Activated CD4-positive, CD25-positive, alpha-beta regulatory T cell treated with anti-CD3 and anti-CD28 coated beads, Interleukin-2, amount 50 U/mL, for 24 hours (primary cell): ENCODE measurements at regions not wholly inside any gene's neighbourhood (a gene's known extent, or its start where the extent isn't known, plus 50 kb on each side); places are given as distances from the start of the nearest gene placed in this dataset.
"Not testable (repeated sequence)": the region's sequence is repeated elsewhere in the genome, so short reads cannot be mapped to it uniquely, and the experiment has no call there.

Source experiments
- ATAC-seq, 2 donors: fragments of 150-1000 bp; cut with Tn5 transposase; one replicate each; pipeline ENCODE4 v1.10.0; 2021; ENCODE audit warnings: mild to moderate bottlenecking in 1 of 2, moderate library complexity in 1 of 2

DNA sequence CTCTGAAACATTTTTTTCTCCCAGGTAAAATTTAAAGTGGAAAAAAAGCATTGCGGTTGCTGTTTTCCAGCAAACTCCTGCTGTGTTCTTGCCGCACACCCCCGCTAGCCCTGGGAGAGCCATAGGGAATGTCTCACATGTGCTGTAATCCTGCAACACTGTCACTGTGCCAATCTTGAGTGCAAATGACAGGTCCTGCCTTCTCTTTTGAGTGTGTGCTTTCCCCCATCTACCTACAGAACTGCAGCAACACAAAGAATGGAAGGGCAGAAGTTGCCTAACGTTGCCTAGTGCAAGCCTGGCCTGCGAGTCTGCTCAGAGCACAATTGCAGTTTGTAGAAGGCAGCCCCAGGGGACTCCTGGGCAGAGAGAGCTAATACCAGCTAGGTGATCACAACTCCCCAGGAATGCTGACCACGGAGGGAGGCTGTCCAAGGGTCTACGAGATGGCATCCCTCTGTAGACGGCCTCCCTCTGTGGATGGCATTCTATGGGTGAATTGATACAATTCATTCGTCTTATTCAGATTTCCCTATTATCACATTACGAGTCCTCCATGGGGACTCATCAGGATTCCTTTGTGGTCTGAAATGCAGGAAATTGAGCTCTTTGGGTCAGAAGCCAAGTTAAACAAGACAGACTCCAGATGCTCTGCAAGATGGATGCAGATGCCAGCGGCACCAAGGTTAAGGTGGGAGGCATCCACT lies 172.6 kb upstream of the S1PR3 start:
- ATAC-seq, result no peak

DNA sequence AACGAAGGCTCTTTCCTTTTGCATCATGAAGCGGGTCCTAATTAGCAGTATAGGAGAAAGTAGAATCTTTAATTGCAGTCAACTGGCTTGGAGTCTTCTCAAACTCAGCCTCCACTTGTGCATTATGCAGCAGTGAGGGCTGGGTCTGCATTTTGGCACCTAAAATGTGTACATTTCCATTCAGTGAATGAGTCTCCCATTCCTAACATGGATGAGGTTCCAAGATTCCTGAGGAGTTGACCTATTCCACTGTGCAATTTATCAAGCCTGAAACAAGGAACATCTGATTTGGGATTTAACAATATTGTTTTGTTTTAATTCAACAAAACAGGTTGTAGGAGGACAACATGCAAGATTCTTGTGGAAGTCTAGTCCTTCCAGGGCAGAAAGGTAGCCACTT lies 171.8 kb upstream of the S1PR3 start:
- ATAC-seq, result no peak

DNA sequence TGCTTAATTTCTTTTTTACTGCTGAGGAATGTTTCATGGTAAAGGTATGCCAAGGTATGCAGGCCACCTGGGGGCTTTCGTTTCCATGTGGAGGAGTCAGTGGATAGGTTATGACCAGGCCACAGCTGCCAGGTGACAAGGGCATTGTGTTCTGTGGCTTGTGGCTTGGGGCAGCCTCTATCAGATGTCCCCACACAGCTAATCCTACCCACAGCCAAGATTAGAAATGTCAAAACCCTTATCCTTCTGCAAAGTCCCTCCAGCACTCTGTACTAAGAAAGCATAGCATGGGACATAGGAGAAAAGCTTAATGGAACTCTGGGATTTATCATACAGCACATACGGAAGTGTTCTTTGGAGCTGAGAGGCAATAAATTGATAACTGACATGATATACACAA lies 171.2 kb upstream of the S1PR3 start:
- no peak for ATAC-seq

DNA sequence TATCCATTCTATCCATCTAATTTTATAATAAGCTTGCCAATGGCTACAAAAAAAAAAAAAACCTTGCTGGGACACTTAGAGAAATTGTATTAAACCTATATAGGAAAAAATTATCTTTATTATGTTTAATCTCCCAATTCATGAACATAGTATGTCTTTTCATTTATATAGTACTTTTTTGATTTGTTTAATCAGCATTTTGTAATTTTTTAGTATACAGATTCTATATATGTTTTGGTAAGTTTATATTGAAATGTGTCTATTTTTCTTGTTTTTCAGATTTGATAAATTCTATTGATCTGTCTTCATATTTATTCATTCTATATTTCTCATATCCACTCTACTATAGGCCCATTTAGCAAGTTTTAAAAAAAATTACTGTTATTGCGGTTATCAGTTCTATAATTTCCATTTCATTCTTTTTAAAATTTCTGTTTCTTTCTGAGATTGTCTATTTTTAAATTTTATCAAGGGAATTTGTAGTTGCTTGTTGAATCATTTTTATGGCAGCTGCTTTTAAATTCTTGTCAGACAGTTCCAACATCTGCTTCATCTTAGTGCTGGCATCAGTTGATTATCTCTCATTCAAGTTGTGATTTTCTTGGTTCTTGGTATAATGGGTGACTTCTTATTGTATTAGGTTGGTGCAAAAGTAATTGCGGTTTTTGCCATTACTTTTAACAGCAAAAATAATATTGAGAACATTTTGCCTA lies 170.1 kb upstream of the S1PR3 start:
- ATAC-seq, result no peak

DNA sequence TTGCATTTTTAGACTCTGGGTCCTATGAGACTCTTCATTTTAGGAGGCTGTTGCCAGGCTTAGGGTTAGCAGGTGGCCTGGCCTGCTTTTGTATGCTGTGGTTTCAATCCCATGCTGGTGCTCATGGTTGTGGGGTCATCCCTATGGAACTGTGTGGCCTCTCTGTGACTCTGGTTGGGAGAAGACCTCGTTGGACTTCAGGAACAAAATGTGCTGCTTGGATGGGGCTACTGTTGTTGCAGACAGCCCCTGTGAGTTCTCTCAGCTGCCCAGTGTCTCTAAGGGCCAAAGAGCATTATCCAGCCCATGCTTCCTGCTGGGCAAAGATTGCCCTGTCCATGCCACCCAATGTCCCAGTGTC lies 169.5 kb upstream of the S1PR3 start:
- ATAC-seq, result no peak

DNA sequence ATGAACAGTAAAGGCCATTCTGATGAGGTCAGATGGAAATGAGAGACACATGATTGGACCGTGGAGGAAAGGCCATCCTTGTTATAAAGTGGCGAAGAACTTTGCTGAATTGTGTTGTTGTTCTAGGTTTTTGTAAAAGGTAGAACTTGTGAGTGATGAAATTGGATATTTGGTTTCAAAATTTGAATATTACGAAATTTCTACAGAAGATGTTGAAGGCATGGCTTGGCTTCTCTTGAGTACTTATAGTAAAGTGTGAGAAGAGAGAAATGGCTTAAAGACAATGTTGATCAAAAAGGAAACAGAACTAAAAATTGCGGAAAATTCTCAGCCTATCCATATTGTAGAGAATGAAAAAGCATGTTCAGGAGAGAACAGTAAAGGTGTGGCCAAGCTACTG lies 166.6 kb upstream of the S1PR3 start:
- no peak for ATAC-seq

DNA sequence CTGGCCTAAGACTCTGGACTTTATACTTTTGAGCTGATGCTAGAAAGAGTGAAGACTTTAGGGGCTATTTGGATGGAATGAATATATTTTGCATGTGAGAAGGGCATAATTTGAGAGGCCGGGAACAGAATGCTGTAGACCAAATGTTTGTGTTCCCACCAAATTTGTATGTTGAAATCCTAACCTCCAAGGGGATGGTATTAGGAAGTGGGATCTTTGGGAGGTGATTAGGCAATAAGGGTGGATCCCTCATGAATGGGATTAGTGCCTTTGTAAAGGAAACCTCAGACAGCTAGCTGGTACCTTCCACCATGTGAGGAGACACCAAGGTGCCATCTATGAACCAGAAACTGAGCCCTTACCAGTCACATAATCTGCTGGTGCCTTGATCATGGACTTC lies 165.1 kb upstream of the S1PR3 start:
- no peak for ATAC-seq

DNA sequence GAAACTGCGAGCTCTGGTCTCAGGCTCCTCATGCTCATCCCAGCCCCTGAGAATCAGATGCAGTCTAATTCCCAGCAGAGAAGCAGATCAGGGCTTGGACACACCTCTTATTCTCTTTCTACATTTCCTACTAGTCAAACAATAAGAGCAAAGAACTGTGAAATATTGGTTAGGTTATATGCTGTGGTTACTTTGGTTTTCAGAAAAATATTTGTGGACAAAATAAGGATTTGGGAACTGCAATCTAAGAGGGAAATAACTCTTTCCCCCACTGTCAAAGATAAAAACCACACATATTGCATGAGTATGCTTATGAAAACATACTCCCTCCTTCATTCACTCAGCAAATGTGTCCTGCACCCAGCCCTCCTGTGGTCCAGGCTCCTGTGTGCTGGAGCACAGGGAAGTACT lies 164.5 kb upstream of the S1PR3 start:
- no peak for ATAC-seq

DNA sequence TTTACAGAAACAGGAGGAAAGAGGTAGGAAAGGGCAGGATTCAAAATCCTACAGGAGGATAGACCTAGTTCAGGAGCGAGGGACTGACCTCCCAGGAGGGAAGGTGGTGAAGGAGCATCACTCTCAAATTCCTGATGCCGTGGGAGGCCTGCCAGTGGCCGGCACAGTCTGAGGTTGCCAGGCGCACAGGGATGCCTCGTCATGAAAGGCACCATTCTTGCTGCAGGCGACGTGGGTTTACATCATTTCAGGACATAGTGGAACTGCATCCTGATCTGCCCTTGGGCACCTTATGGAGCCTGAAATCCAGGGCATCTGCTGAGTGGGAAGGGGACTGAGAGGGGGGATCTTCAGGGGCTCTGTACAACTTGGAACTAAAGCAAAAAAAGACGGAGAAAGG lies 163.2 kb upstream of the S1PR3 start:
- ATAC-seq, result no peak

DNA sequence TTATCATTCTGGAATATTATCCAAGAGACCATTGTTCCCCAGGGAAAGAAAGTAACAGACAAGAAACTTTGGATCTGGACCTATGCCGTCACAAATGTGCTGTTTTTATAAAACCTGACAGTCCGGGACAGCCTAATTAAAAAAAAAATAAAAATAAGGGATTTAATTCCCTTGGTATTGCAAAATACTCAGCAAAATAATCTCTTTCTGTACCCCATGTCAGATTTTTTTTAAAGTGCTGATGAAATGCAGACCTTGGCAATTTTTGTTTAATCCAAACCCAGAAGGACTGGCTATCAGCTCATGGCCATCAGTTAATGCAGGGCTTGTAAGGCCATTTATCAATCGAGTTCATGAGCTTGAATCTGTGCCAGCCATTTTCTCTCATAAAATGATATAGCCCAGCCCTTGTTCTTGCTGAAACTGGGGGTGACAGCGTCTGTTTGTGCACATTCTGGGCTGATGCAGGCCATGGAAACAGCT lies 162.7 kb upstream of the S1PR3 start:
- ATAC-seq, result no peak

DNA sequence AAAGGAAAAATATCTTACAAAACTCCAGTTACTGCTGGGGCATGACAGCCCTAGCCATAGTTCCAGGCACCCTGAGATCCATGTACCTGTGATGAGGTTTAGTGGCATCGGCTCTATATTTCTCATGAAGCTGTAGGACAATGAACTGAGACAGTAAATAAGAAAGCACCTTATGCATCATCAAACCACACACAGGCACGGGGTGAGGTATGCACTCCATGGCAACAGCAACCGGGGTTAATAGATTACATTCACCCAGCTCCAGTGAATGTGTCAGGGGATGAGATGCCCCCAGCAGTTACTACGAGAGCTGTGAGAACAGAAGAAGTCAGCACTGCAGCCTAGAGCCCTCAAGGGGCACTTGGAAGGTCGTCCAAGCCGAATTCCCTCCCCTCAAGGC lies 162.0 kb upstream of the S1PR3 start:
- ATAC-seq, result peak; percentile 88 to 91

DNA sequence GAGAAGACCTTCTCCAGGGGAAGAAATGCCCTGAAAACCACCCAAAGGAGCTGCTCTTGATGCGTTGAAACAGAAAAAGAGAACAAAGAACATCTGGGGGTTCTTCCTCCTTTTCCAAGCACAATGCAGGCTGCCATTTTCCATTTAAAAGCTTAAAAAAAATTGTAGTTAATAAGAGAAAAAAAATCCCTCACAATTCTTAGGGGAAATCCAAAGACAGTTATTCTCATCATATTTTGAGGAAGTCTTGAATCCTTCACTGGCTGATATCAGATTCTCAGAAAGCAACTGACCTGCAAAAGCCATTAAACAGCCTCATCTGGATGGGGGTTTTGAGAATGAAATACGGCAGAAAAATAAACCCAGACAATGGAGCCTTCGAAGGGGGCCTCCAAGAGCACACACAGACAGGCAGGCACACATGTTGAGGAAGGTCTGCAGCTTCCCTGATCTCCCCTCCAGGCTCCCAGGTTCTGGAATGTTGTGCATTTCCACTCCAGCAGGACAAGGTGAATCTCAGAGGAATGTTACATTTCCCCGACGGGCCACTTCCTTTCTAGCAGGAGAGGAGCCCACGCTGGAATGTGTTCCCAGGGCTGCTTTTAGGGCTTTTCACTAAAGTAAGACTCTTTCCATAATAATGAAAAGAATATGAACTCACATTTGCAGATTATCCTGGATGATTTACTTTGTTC lies 159.4 kb upstream of the S1PR3 start:
- no peak for ATAC-seq

DNA sequence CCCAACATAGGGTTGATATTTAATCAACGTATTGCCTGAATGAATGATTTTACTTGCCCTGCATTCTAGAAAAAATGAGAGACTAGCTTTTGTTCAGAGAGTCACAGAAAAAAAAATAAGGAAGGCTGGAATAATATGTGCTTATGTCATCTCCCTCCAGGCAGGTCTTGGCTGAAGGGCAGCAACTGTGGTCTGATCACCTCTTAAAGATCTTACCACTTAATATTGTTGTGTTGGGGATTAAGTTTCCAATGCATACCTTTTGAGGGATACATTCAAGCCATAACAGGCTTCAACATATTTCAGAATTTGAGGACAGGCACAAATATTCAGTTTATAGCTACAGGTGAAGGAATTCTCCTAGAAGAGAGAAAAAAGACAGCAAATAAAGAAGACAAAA lies 157.3 kb upstream of the S1PR3 start:
- ATAC-seq, result no peak

DNA sequence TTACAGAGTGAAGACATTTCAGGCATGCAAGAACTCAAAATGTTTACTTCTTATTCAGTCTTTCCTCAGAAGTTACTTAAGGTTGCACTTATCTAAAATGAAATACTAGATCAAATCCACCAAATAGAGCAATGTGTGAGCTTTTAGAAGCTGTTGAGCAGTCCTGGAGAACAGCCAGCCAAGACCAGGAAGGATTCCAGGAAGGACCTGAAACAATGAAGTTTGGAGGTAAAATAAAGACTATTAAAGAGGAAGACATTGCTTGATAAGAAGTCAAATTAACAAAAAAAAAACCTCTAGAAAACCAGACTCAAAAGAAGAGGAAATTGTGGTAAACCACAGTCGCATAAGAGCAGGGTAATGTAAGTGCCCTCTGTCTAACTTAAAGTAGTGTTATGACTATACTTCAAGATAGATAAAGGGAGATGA lies 156.2 kb upstream of the S1PR3 start:
- ATAC-seq, result peak; percentile 86 to 98

DNA sequence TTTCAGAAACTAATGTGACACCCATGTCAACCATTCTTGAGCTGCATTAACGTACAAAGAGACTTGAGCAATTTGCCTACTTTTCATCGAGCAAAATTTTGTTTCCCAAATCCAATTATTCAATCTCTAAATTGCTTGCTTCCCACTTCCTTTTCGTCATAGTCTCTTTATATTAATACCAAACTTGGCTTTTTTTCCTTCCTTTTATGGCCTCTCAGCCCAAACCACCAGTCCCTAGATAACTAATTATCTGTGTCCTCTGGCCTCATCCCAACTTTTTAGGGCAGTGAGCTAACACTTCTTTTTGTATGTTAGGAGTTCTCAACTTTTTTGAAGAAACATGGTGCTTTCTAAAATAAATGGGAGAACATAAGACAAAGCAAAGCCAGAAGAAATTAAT lies 155.5 kb upstream of the S1PR3 start:
- no peak for ATAC-seq

DNA sequence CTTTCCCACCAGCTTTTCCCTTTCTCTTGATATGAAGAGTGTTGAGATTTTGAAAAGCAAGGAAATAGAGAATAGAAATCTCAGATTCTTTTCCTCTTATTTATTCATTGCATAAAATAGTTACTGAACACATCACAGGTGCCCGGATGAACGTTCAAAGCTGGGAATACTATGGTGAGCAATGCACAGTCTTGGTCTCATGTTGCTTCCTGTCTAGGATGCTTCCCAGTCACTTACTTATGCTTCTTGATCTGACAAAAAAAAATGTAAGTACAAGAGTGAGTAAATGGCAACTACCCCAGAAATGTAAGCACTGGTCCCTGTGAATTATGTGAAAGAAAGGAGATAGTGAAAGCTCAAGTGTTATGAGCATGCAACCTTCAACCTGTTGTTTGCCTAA lies 153.5 kb upstream of the S1PR3 start:
- ATAC-seq, result no peak

DNA sequence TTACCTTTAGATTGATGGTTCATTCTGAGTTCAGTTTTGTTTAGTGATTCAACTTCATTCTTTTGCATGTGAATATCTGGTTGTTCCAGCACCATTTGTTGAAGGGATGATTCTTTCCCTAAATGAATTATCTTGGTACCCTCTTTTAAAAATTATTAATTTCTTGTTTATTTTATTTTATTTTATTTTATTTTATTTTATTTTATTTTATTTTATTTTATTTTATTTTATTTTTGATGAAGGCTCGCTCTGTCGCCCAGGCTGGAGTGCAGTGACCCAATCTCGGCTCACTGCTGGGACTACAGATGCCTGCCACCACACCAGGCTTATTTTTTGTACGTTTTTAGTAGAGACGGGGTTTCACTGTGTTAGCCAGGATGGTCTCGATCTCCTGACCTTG lies 141.4 kb upstream of the S1PR3 start:
- not testable (repeated sequence) for ATAC-seq

DNA sequence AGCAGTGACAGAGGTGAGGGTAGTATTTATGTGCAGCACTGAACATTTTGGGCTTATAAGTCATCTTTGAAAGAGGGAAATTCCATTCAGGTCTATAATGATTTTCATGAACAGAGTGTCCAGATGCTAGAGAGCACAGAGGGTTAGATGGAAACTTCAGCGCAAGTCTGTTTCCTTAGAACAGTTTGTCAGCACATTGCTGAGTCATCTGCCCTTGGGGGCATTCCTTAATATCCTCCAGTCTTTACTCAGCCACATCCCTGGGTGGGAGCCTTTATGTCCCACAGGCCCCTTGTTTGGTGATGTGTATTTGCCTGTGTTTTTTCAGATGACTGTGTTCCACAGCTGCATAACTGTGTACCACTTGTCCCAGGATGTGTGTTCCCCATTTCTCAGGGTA lies 138.5 kb upstream of the S1PR3 start:
- no peak for ATAC-seq

DNA sequence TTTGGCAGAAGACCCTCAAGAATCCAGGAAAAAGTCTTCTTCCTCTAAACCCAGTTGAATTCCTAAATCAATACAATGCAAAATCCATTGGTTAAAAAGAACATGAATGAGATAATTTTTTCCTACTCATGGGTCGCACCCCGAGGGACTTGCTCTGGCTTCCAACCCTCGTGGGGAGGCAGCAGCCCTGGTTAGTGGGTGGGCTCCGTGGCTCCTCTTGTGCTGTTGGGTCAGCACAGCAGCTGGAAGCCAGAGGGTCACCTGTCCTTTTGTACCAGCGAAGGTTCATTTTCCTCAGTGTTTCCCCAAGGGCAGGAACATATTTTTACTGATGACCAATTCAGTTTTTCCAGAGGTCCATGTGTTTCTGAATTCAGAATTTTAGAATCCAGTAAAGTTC lies 120.6 kb upstream of the S1PR3 start:
- ATAC-seq, result no peak

DNA sequence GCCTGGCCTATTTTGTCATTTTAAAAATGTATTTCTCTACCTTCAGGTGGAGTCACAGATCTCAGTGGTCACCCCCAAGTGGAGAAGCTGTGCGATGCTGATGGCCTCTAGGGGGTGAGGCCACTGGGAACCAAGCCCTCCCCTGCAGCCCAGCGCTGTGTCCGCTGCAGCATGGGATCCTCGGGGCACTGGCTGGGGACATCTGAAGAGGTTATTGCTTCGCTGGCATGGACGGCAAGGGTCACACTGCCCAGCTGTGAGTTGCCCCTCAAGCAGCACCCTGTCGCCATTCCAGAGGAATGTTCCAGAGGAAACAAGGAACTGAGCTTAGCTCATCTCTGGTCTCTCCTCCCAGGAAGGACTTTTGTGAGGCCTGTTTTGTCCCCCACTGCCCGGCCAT lies 119.6 kb upstream of the S1PR3 start:
- ATAC-seq, result no peak

DNA sequence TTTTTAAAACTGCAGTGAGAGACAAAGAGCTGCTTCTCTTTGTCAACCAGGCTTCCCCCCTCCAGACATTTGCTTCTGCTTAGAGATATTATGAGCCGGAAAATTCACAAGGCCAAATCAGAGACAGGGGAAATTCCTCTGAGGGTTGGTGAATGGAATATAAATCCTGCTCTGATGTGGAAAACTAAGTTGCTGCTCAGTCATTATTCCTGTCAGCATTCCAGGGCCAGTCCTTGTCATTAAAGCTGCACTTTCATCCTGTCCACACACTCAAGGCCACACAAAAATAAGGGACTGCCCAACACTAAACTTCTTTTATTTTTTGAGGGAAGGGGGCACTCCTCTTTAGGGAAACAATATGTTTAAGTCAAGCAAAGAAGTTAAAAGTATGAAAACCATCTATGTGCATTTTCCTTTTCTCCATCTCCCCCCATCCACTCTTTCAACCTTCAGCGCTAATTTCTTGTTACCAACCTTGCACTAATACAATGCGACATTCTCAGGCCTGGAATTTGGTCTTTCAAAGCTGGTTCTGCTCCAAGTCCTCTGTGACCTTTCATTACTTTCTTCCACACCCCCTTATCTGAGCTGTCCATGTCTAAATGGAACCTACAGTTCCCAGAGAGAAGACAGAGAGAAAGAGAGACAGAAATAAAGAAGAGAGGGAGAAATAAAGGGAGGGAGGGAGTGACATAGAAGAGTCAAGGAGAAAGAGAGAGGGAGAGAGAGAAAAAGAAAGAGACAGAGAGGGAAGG lies 118.9 kb upstream of the S1PR3 start:
- no peak for ATAC-seq

DNA sequence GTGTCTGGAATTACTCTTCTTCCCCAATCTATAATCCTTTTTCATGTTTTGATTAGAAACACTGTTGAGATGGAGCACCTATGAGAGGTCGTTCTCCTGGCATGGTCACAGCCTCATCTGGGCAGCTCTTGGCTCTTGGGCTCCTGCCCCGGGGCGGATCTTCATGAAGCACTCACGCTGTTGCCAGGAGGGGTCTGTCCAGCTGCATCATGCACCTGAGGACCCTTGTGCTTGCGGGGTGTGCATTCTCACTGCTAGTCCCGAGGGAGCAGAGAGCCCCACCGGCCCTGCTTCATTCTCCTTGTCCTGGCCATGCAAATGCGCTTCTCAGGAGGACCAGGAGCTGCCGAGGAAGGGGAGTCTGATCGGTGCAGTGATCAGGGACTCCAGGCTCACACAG lies 117.6 kb upstream of the S1PR3 start:
- ATAC-seq, result no peak

DNA sequence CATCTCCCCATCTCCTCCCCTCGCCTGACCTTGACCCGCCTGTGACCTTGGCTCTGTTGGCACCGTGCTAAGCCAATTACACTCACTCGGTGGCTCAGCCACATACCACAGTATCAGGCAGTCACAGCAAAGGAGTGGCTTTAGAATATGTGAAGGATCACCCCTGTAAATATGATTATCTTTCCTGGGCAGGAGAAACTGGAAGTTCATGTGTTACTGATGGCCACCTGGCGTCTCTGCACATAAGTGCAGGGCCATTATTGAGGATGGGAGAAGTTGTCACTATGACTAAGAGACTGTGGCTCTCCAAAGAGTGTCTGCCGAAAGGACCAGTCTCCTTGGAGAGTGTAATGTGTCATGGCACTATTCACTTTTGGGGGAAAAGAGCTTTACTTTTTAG lies 116.9 kb upstream of the S1PR3 start:
- no peak for ATAC-seq
